ENCODE measurements at regions not wholly inside any gene's neighbourhood (a gene's known extent, or its start where the extent isn't known, plus 50 kb on each side); places are given as distances from the start of the nearest gene placed in this dataset.

GRCh38 chr20:55097621-55098020 is 622.2 kb downstream of the DOK5 start:
- no peaks in the 10 kb centered on the region for H3K36me3 ChIP-seq
- H3K27ac ChIP-seq (replicated peaks in 1 of 4): no peak overlapping the region
- peaks cover 0 to 3% (median 0%) of the 10 kb centered on the region in 4 donors for H3K4me1 ChIP-seq
- TF ChIP-seq POLR2AphosphoS5 (IDR thresholded peaks at IDR 0.05): no peak
- TF ChIP-seq POLR2A (IDR thresholded peaks at IDR 0.05; ENCODE audit: low read depth): no peak
- TF ChIP-seq, protein P1, sequence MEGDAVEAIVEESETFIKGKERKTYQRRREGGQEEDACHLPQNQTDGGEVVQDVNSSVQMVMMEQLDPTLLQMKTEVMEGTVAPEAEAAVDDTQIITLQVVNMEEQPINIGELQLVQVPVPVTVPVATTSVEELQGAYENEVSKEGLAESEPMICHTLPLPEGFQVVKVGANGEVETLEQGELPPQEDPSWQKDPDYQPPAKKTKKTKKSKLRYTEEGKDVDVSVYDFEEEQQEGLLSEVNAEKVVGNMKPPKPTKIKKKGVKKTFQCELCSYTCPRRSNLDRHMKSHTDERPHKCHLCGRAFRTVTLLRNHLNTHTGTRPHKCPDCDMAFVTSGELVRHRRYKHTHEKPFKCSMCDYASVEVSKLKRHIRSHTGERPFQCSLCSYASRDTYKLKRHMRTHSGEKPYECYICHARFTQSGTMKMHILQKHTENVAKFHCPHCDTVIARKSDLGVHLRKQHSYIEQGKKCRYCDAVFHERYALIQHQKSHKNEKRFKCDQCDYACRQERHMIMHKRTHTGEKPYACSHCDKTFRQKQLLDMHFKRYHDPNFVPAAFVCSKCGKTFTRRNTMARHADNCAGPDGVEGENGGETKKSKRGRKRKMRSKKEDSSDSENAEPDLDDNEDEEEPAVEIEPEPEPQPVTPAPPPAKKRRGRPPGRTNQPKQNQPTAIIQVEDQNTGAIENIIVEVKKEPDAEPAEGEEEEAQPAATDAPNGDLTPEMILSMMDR (IDR thresholded peaks at IDR 0.05): no peak
- no peak for TF ChIP-seq EP300 (IDR thresholded peaks at IDR 0.05)
- no peaks in the 10 kb centered on the region for H3K9me3 ChIP-seq
- no peaks in the 10 kb centered on the region for H3K27me3 ChIP-seq
- intact Hi-C loops (cut with DNase I): no loop called here
- no peak overlapping the region for H3K4me3 ChIP-seq
- DNase-seq (ENCODE audit: extremely low spot score): no peak

- no peaks in the 10 kb centered on the region for H3K36me3 ChIP-seq
- no peak overlapping the region for H3K27ac ChIP-seq (replicated peaks in 1 of 4)
- H3K9me3 ChIP-seq: no peaks in the 10 kb centered on the region
- DNase-seq (ENCODE audit: extremely low spot score): no peak
- H3K4me1 ChIP-seq: peaks cover 0 to 3% (median 0%) of the 10 kb centered on the region in 4 donors
- no peaks in the 10 kb centered on the region for H3K27me3 ChIP-seq
- intact Hi-C loops (cut with DNase I): no loop called here
- no peak for TF ChIP-seq POLR2A (IDR thresholded peaks at IDR 0.05; ENCODE audit: low read depth)
- no peak for TF ChIP-seq EP300 (IDR thresholded peaks at IDR 0.05)
- TF ChIP-seq, protein P1 (IDR thresholded peaks at IDR 0.05): no peak
- 34% methylated on average over 4 of the region's 4 CpGs for WGBS
- H3K4me3 ChIP-seq: no peak overlapping the region
These were observed 620.5 kb downstream of the DOK5 start for GRCh38 chr20:55095745-55096400.

DNA sequence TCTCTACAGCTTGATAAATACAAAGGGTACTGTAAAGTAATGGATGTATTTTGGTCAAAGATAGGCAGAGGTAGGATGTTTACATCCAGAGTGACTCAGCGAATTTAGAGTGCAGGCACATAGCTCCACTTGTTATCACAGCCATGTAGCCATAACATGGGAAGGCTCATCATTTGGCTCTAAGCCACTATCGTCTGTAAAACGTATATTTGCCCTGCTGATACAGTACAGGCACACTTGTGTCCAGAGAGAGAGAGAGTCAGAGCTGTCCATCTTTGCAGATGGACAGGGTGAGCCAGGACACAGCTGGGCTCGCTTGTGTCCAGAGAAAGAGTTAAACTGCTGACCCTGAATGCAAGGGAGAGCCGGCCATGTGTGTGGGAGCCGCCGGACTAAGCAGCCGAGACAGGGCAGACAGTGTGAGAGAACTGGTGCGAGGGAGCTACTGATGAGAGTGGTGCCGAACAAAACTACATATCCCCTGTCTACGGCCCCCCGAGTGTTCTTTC is 619.0 kb downstream of the DOK5 start:
- 73% methylated on average over 12 of the region's 12 CpGs for WGBS

GRCh38 chr20:55090286-55090685 is 614.9 kb downstream of the DOK5 start:
- no peak overlapping the region for H3K4me3 ChIP-seq
- intact Hi-C loops (cut with DNase I): no loop called here

More for the DNA sequence above, 619.0 kb downstream of the DOK5 start:
- Histone ChIP-seq H3K4me3 (no peak overlapping the region), H3K4me1 (peaks cover 0 to 3% (median 0%) of the 10 kb centered on the region in 4 donors), H3K36me3 (no peaks in the 10 kb centered on the region), H3K27me3 (no peaks in the 10 kb centered on the region), H3K27ac (replicated peaks in 1 of 4) (no peak overlapping the region), H3K9me3 (no peaks in the 10 kb centered on the region)
- intact Hi-C loops (cut with DNase I): no loop called here
- DNase-seq (ENCODE audit: extremely low spot score): no peak
- TF ChIP-seq, protein P1 (IDR thresholded peaks at IDR 0.05): no peak
- TF ChIP-seq EP300 (IDR thresholded peaks at IDR 0.05) (no peak), POLR2AphosphoS5 (IDR thresholded peaks at IDR 0.05) (no peak)

More at GRCh38 chr20:55090286-55090685, 614.9 kb downstream of the DOK5 start:
- Histone ChIP-seq H3K36me3 (no peaks in the 10 kb centered on the region), H3K27me3 (no peaks in the 10 kb centered on the region), H3K9me3 (no peaks in the 10 kb centered on the region), H3K27ac (replicated peaks in 1 of 4) (no peak overlapping the region), H3K4me1 (no peaks in the 10 kb centered on the region)
- WGBS: 76% methylated on average over 3 of the region's 4 CpGs
- no peak for TF ChIP-seq EP300 (IDR thresholded peaks at IDR 0.05)
- TF ChIP-seq, protein P1 (IDR thresholded peaks at IDR 0.05): no peak
- no peak for TF ChIP-seq POLR2A (IDR thresholded peaks at IDR 0.05; ENCODE audit: low read depth)
- TF ChIP-seq POLR2AphosphoS5 (IDR thresholded peaks at IDR 0.05): no peak
- DNase-seq (ENCODE audit: extremely low spot score): no peak

Data from esophagus muscularis mucosa (tissue), 4 donors.